ENCODE measurements at regions not wholly inside any gene's neighbourhood (a gene's known extent, or its start where the extent isn't known, plus 50 kb on each side); places are given as distances from the start of the nearest gene placed in this dataset.

DNA sequence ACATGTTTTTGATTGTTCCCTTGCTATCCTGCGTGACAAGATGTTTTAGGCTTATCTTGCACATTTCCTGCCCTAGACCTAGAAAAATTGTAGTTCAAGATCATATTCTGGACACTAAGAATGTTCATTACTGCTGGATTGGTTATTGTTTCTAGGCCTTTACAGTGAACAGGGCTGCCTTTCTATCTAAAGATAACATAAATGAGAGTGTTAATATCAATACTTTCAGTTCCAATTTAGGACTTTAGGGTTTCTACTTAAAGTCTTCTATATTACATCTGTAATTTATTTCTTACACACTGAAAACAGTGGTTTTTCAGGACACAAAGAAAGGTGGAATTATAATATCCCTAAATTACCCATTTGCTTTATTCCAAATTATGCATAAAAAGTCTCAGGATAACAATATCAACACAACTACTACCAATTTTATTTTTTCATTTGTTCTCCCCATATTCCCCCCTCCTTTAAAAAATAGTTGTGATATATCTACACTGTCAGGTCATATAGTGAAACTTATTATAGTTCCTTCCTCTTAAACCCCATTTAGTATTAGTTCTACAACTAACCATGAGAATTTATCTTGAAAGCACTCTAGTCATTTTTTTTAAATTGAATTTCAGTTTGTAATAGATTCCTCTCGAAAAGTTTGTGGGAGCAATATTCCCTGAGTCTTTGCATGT is 293.9 kb upstream of the RIOK2 start:
- POLR2A ChIA-PET, result no interaction called here
- CTCF ChIA-PET, result no interaction called here
- DNase-seq (ENCODE audit: extremely low spot score), result no peak
- TF ChIP-seq HDGF (IDR thresholded peaks at IDR 0.05; ENCODE audit: borderline replicate concordance), result no peak
- TF ChIP-seq TARDBP (IDR thresholded peaks at IDR 0.05), result no peak
- no peak for TF ChIP-seq FOXM1 (IDR thresholded peaks at IDR 0.05; ENCODE audit: borderline replicate concordance)
- no peak for TF ChIP-seq SP1 (IDR thresholded peaks at IDR 0.05)
- no peak for TF ChIP-seq CTBP1 (IDR thresholded peaks at IDR 0.05; ENCODE audit: borderline replicate concordance)
- TF ChIP-seq SUZ12 (IDR thresholded peaks at IDR 0.05), result no peak
- TF ChIP-seq ZNF384 (IDR thresholded peaks at IDR 0.05), result no peak
- TF ChIP-seq FOXA1 (IDR thresholded peaks at IDR 0.05), result no peak
- TF ChIP-seq LEF1 (IDR thresholded peaks at IDR 0.05; ENCODE audit: borderline replicate concordance), result no peak
- TF ChIP-seq ELF4 (IDR thresholded peaks at IDR 0.05), result no peak
- TF ChIP-seq FOXK2 (IDR thresholded peaks at IDR 0.05), result no peak
- TF ChIP-seq BHLHE40 (IDR thresholded peaks at IDR 0.05; ENCODE audit: borderline replicate concordance), result no peak
- TF ChIP-seq, protein P1, sequence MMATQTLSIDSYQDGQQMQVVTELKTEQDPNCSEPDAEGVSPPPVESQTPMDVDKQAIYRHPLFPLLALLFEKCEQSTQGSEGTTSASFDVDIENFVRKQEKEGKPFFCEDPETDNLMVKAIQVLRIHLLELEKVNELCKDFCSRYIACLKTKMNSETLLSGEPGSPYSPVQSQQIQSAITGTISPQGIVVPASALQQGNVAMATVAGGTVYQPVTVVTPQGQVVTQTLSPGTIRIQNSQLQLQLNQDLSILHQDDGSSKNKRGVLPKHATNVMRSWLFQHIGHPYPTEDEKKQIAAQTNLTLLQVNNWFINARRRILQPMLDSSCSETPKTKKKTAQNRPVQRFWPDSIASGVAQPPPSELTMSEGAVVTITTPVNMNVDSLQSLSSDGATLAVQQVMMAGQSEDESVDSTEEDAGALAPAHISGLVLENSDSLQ (IDR thresholded peaks at IDR 0.05), result no peak
- no peak for TF ChIP-seq ARNT (IDR thresholded peaks at IDR 0.05)

DNA sequence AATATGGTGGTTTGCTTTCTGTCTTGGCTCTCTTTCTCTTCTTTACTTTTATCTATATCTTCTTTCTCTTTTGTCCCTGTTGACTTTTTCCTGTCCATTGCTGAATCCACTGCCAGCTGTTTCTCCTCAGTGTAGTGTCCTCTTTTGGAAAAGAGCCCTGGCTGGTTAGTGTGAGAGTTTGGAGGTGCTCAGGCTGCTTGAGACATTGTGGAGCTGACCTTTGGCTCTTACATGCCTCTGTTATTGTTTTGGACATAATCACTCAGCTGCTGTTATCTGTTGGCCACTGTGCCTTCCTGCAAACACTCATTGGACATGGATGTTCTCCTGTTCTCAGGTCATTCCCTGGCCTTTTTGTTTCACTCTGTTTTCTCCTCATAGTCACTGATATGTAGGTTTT is 295.4 kb upstream of the RIOK2 start:
- TF ChIP-seq L3MBTL2 (conservative IDR thresholded peaks at IDR 0.05) (no peak), NFRKB (IDR thresholded peaks at IDR 0.05) (no peak), SP1 (IDR thresholded peaks at IDR 0.05) (no peak), FOXK2 (IDR thresholded peaks at IDR 0.05) (no peak), ARNT (IDR thresholded peaks at IDR 0.05) (no peak), CTBP1 (IDR thresholded peaks at IDR 0.05; ENCODE audit: borderline replicate concordance) (no peak), FOXM1 (IDR thresholded peaks at IDR 0.05; ENCODE audit: borderline replicate concordance) (no peak), TARDBP (IDR thresholded peaks at IDR 0.05) (no peak), LEF1 (IDR thresholded peaks at IDR 0.05; ENCODE audit: borderline replicate concordance) (no peak), ELF4 (IDR thresholded peaks at IDR 0.05) (no peak), HDGF (IDR thresholded peaks at IDR 0.05; ENCODE audit: borderline replicate concordance) (no peak), FOXA1 (IDR thresholded peaks at IDR 0.05) (no peak), BHLHE40 (IDR thresholded peaks at IDR 0.05; ENCODE audit: borderline replicate concordance) (no peak), SUZ12 (IDR thresholded peaks at IDR 0.05) (no peak), ZNF384 (IDR thresholded peaks at IDR 0.05) (no peak)
- TF ChIP-seq, protein P1 (IDR thresholded peaks at IDR 0.05), result no peak
- CTCF ChIA-PET, result no interaction called here
- no peak for DNase-seq (ENCODE audit: extremely low spot score)
- POLR2A ChIA-PET, result no interaction called here

DNA sequence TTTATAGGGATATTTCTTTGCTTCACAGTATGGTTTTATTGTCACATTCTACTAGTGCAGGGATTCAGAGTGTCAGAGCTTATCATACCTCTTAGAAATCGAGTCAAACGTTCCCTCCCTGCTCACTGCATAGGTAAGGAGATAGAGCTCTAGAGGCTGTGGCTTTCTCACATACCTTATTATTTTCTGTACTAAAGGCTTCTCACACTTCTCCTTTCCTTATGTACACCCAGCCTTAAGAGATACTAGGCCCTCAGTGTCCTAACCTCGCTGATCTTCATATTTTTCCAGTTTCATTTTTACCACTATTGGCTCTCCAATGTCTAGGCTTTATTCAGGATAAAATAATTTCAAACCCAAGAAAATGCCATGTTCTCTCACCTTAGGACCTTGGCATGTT is 297.3 kb upstream of the RIOK2 start:
- ChIA-PET CTCF (no interaction called here), POLR2A (no interaction called here)
- DNase-seq (ENCODE audit: extremely low spot score), result no peak
- TF ChIP-seq HDGF (IDR thresholded peaks at IDR 0.05; ENCODE audit: borderline replicate concordance) (no peak), ELF4 (IDR thresholded peaks at IDR 0.05) (no peak), TARDBP (IDR thresholded peaks at IDR 0.05) (no peak), FOXK2 (IDR thresholded peaks at IDR 0.05) (no peak), L3MBTL2 (conservative IDR thresholded peaks at IDR 0.05) (no peak), CTBP1 (IDR thresholded peaks at IDR 0.05; ENCODE audit: borderline replicate concordance) (no peak), SP1 (IDR thresholded peaks at IDR 0.05) (no peak), SUZ12 (IDR thresholded peaks at IDR 0.05) (no peak), NFRKB (IDR thresholded peaks at IDR 0.05) (no peak), BHLHE40 (IDR thresholded peaks at IDR 0.05; ENCODE audit: borderline replicate concordance) (no peak), FOXA1 (IDR thresholded peaks at IDR 0.05) (no peak), LEF1 (IDR thresholded peaks at IDR 0.05; ENCODE audit: borderline replicate concordance) (no peak), ARNT (IDR thresholded peaks at IDR 0.05) (no peak), FOXM1 (IDR thresholded peaks at IDR 0.05; ENCODE audit: borderline replicate concordance) (no peak), ZNF384 (IDR thresholded peaks at IDR 0.05) (no peak)
- TF ChIP-seq, protein P1 (IDR thresholded peaks at IDR 0.05), result no peak

DNA sequence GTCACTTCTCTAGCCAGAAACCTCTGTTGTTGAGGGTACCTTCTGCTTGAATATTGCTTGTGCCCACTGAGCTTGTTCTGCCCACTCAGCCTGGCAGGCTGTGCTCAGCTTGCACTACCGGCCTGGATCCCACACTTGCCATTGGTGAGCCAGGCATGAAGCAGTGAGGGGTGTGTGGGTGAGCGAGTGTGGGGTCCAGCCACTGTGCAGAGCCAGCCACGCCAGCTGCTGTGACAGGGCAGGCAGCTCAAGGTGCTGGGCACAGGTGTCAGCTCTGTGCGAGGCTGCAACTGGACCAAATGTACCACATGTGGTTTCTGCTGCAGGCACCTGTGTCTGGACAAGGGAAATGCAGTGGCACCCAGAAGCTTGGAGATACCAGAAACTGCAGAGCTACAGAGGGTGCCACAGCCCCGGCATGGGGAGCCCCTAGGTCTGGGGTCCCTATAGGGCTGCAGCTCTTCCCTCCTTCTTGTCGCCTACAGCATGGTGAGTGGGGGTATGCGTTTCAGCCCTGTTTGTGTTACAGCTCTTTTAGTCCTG is 305.1 kb upstream of the RIOK2 start:
- CTCF ChIA-PET, result no interaction called here
- POLR2A ChIA-PET, result no interaction called here
- no peak for DNase-seq (ENCODE audit: extremely low spot score)
- TF ChIP-seq FOXM1 (IDR thresholded peaks at IDR 0.05; ENCODE audit: borderline replicate concordance) (no peak), SUZ12 (IDR thresholded peaks at IDR 0.05) (no peak), SP1 (IDR thresholded peaks at IDR 0.05) (no peak), ARNT (IDR thresholded peaks at IDR 0.05) (no peak), CTBP1 (IDR thresholded peaks at IDR 0.05; ENCODE audit: borderline replicate concordance) (no peak), NFRKB (IDR thresholded peaks at IDR 0.05) (no peak), ELF4 (IDR thresholded peaks at IDR 0.05) (no peak), FOXA1 (IDR thresholded peaks at IDR 0.05) (no peak), BHLHE40 (IDR thresholded peaks at IDR 0.05; ENCODE audit: borderline replicate concordance) (no peak)

DNA sequence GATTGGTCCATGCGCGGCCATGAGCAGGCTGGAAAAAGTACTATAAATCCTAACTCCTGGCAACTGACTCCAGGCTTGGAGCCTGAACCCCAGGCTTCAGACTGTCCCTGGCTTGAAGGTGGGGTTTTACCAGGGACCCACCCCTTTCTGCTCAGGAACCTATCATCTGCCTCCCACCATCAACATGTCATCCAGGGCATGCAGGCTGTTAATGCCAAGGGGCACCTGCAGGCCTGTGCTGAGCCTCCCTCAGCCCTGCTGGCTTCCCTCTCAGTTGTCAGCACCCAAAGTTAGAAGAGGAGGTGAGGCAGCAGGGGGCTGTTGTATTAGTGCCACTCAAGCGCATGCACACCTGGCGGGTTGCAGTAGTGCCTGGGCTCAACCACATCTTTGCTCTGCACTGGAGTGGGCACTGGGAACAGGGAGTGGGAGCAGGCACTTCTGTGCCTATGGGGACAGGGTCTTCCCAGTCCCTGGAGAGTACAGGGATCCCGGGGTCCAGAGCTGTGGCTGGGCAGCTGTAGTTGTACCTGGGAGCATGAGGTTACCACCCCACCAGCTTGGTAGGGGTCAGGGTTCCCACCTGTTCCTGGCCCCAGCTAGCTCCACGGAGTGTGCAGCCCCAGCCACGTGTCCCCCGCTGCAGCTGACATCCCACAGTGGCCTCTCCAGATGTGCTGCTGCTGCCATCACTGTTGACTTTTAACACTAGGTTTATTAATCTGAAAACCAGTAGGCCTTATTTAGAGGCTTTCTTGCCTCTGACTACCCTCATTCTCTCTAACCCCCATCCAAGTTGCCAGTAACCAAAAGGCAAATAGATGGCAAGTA is 306.2 kb upstream of the RIOK2 start:
- DNase-seq (ENCODE audit: extremely low spot score), result no peak
- CTCF ChIA-PET, result no interaction called here
- TF ChIP-seq LEF1 (IDR thresholded peaks at IDR 0.05; ENCODE audit: borderline replicate concordance), result no peak
- TF ChIP-seq CTBP1 (IDR thresholded peaks at IDR 0.05; ENCODE audit: borderline replicate concordance), result no peak
- TF ChIP-seq FOXA1 (IDR thresholded peaks at IDR 0.05), result no peak
- TF ChIP-seq FOXK2 (IDR thresholded peaks at IDR 0.05), result no peak
- no peak for TF ChIP-seq TARDBP (IDR thresholded peaks at IDR 0.05)
- no peak for TF ChIP-seq SUZ12 (IDR thresholded peaks at IDR 0.05)
- TF ChIP-seq HDGF (IDR thresholded peaks at IDR 0.05; ENCODE audit: borderline replicate concordance), result no peak
- POLR2A ChIA-PET, result no interaction called here
